ENCODE measurements at regions not wholly inside any gene's neighbourhood (a gene's known extent, or its start where the extent isn't known, plus 50 kb on each side); places are given as distances from the start of the nearest gene placed in this dataset.
A peak's percentile ranks its signal among the peaks of the same experiment; 100 is the strongest.

DNA sequence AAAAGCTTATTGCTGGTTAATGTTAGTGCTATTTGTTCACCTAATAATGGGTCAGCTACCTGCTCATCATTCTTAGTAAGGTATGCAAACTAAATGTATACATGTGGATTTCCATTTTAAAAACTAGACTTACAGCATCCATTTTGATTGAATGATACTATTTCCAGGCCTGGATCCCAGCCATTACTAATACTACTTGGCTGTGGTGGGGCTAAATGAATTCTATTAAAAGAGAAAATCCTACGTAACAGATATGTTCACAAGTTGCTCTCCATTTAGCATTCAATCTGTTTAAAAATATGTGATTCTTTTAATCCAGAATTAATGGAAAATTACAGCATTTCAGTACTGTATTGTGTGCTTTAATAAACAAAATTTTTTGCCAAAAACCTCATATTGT, 169.4 kb upstream of the MIR17HG start:
- DNase-seq, result no peak

DNA sequence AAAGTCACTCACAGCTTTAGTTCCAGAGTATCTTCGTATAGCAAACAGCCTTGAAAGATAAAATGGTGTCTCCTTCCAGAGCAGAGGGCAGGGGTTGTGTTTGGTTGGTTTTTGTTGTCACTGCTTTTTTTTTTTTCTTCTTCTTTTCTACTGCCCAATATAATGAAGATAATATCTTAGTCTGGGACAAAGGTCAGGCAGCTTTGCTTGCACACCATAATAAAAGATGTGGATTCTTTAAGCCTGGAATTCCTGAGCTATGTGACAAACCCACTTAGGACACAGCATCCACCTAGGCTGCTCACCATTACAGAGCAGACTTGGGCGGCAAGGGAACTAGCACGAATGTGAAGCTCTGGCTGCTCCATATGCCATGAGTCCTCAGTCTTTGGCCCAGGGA, 165.6 kb upstream of the MIR17HG start:
- no peak for DNase-seq

DNA sequence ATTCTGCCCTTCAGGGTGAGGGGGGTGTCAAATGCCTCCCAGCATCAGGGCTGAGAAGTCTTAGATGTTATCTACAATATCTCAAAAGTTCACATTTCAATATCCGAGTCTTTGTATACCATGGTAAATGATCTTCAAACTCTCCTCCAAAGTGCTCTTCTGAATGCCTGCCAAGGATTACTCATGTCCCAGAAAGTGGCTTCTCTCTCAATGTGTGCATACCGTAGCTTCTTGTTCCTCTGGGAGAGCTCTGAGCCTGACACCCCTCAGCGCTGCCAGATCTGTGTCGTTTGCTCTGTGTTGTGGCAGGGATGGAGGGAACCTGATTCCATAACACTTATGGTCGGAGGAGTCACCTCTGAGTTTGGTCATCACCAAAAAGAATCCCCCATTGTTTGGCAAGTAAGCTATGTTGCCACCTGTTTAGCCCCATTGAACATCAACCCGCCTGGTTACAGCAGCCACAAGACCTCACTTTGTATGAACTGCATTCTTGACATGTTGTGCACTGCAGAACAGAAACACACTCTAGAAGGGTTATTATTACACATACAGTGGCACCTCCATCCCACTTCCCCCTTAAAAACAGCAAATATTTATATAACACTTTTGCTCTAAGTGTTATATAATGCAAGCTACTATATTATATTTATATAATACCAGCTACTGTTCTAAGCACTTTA, 163.1 kb upstream of the MIR17HG start:
- DNase-seq, result no peak

DNA sequence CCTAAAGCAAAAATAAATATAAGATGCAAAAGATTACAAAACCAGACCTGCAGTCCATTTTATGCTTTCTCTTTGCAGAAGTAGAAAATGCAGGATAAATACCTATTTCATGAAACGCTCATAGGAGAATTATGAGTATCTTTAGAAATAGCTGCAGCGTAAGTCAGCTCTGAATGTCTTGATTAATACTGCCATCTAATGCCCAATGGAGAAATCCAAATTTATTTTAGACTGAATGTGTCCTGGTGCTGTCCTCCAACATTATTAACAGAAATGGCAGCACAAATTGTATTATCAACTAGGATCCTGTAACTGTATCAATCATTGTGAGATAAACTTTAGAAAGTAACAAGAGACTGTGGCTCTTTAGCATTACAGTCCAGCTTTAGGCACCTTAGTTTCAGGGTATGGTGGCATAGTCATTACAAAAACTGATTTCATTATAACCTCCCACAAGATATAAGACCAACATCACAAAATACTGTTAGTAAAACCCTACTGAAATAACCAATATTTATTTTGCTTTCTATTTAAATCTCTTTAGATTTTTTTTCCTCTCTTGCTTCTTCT, 162.1 kb upstream of the MIR17HG start:
- peak; percentile 10 for DNase-seq

DNA sequence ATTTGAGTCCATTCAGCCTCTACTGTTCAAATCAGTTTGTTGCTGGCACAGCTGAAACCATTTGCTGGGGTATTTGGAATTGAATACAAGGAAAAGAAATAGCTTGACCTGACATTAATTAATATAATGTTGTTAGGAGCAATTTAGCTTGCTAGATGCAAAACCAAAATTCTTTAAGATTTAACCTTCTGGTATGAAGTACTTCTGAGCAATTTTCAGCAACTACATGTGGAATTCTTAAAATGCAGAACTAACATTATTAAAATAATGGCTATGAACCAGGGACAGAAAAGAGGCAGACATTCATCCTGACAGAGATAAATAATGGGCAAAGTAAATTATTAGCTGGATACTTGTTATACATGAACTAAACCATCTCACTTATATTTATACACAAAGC, 160.0 kb upstream of the MIR17HG start:
- no peak for DNase-seq

DNA sequence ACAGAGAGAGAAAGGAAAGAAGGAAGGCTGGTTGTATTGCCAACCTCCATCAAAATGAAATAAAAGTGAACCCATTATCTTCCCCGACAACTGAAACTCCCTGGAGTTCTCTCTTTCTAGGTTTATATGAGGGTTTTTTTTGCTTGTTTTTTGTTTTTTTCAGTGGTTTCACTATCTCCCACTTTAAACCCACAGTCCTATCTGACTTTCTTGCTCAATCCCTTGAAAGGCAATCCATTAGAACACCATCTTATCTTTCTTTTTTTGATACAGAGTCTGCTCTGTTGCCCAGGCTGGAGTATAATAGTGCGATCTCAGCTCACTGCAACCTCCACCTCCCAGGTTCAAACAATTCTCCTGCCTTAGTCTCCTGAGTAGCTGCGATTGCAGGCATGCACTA, 158.0 kb upstream of the MIR17HG start:
- no peak for DNase-seq

DNA sequence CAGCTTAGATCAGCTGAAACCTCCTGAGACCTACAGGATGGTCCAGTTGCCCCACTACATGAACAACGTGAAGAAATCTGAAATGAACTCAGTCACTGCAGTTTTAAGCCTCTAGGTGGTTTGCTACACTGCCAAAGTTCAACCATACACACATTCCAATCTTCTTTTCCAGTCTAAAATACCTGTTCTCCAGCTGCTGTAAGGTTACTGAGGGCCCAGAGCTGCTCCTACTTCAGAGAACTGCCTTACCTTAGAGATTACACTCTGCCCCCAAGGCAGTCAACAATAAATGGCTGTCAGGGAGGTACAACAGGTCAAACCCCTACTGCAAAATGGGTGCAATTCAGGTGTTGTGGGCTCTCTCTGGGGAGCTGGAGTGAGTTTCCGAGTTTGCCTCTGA, 154.1 kb upstream of the MIR17HG start:
- DNase-seq, result no peak

DNA sequence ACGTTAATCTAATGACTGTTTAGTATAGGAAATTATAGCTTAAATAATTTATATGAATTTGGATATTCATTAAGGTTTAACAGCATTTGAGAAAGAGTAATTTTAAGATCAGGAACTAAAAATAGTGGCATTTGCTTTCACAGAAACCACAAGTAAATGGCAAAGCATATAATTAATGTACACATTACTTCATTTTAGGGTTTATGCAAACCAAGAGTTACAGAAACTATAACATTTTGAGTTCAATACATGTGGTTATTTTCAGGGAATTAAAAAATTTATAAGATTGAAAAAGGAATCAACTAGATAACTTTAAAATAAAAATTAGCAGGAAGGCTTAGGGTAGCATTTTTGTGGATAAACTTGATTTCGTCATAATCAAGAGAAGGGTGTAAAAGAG, 151.7 kb upstream of the MIR17HG start:
- no peak for DNase-seq

DNA sequence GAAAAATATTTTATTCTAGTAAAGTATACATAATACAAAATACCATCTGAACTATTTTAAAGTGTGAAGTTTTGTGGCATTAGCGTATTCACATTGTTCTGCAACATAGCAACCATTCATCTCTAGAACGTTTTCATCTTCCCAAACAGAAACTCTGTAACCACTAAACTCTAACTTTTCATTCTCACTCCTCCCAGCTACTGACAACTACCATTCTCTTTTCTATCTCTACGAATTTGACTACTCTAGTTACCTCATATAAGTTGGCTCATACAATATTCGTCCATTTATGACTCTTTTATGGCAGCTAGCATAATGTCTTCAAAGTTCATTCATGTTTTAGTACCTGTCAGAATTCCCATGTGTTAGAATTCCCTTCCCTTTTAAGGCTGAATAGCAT, 150.5 kb upstream of the MIR17HG start:
- DNase-seq, result no peak

DNA sequence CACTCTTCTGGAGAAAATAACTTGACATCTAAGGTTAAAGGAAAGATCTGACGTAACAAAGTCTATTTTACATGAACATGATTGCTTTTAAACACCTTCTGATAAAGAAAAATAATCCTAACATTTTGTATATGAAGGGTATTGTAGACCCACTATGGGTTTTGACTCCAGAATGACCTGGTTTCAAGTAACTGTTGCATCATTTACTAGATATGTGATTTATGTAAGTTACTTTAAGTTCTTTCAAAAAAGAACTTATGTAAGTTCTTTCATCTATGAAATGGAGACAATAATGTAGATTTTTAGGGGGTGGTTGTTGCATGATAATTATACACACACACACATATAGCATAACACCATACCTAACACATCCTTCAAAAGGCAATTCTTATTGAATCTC, 147.6 kb upstream of the MIR17HG start:
- no peak for DNase-seq

DNA sequence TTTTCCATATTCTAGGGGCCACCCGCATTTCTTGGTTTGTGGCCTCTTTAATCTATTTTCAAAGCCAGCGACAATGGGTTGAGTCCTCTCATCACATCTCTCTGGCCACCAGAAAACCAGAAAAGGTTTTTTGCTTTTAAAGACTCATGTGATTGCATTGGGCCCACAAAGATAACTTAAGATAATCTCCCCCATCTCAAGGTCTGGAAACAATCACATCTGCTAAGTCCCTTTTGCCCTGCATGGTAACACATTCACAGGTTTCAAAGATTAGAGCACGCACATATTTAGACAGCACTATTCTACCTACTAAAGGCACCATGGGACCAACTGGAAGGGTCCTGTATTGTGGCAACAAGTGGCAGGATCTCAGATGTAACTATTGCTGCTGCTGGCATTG, 147.0 kb upstream of the MIR17HG start:
- DNase-seq, result no peak

DNA sequence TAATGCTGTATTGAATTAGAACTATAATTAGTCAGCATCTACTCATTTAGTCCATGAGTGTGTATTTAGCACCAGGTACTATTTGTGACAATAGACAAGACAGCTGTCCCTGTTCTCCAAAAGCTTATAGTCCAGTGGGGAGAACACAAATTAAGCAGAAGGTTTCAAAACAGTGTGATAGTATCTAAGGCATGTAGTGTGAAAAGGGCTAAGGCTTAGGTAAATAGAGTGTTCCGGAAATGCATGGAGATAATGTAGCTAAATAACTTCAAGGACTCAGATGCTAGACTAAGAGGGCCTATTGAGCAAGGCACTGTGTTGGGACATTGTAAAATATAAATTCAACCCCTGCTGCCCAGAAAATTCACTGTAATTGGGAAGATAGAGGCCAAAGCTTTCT, 144.1 kb upstream of the MIR17HG start:
- DNase-seq, result no peak

DNA sequence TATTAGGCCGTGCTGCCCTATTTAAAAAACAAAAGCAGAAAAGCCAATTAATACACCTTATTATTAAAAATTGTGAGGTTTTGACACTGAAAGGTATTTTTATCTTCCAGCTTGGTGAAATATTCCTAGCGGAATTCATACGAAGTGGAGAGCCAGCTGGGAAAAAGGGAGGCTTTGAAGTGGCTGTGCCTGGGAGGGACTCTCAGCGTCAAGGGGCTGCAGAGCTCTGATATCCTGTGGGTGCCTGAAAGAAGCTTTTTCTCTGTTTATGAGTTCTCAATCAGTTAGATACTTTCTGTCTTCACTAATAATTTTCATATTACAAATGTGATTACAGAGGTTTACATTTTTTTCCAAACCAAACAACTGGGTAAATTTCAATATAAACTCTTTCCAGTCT, 140.2 kb upstream of the MIR17HG start:
- DNase-seq, result no peak

DNA sequence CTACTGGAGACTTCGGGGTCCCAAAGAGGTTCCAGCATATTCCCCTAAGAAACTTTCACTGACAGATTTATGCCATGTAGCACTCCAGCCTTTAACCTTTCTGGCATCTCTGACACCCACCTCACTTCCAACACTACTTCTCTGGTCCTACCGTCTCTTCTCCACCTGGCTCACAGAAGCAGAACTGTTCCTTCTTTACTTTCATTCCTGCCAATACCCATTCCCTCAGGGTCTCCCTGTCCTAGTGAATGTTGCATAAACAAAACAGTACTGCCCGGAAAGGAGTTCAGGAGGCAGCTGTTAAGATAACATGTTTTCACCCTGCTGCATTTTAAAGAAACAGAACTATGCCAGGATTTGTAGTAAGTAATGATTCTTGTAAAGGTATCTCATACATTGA, 136.0 kb upstream of the MIR17HG start:
- DNase-seq, result no peak

DNA sequence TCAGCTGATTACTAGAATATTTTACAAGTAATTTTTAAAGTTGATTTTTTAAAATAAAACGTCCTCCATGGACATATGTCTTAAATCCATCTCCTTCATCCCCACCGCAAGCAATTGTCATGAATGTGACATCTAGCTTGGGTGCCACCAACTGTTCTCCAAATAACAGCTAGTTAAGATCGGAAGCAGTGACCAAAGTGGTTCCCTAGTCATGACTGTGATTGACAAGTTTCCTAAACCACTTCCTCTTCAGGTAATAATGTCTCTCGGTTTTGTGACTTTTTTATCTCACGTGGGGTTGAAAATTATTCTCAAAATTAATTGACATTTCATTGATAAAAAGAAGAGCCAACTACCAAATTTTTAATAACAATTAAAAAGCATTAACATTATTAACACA, 135.3 kb upstream of the MIR17HG start:
- no peak for DNase-seq

DNA sequence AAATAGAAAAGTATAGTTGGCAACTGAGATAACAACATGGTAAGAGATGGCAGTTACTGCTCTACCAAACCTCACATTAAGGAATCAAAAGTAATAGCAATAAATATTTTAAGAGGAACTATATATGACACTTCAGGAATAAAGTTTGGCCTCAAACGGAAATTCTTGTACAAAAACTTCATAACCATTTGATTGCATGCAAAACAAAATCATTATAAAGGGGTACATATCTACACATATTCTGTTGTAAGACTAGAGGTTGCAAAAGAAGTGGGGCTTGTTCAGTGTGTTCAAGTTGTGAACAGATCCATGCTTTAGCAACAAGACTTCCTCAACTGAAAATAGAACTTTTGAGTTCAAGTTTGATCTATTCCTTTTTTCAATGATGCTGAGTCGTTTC, 133.5 kb upstream of the MIR17HG start:
- no peak for DNase-seq

DNA sequence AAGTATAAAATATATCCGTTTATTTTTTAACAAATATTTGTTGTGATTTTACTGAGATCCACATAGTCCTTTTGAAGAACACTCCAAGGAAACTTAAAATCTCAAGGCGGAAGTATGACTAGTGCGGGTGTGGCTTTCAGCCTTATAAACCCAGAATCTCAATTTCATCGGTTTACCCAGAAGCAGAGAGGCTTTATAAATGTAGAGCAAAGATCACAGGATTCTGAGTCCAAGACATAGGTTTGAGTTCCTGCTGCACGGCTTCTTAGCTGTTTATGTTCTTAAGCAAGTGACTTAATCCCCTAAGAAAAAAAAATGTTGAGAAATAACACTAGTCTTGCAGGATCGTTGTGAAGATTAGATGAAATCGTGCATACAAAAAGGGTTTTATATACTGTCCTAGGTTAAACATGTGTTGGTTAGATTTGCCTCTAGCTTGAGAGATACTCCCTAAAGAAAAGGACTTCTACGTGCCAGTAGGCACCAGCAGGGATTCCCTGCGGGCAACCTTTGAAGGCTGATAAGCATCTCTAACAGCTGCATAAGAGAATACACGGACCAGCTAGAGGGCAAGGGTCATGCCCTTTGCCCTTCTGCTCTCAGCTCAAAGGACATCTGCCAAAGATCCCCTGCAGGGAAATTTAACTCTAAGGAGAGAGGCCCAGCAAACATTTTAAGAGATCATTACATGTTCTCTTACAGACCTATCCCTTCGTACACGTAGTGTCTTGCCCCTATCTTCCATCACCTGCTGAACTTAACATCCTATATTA, 130.4 kb upstream of the MIR17HG start:
- no peak for DNase-seq

DNA sequence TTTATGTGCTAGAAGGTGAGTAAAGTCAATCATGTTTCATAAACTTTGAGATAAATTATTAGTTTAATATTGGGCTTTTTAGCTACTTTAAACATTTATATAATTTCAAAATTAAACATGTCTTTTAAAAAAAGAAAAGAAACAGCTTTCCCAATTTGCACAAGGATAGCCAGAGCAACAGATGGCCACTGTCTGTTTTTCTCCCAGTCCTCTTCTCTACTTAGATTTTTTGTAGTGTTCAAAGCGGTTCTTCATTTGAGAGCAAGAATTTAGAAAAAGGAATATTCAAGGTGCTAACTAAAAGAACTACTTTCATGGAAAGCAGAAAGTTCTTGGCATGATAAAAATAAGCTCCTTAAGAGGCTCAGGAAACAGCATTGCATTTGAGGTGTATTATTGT, 128.3 kb upstream of the MIR17HG start:
- DNase-seq, result no peak

DNA sequence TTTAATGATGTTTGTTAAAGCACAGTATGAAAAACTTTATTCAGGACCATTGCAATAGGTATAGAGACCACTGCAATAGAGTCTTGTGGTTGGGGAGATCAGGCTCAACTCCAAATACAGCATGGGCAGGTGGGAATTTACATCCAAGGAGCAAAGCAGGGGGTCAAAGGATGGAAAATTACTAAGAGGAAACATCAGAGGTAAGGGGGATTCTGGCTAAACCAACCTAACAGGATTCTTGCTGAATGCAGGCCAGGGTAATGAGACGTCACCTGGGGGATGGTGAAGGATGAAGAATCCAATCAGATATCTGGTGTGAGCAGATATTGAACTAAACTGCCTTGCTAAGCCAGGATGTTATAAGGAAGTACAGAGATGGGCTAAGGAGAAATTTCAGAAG, 126.6 kb upstream of the MIR17HG start:
- no peak for DNase-seq

DNA sequence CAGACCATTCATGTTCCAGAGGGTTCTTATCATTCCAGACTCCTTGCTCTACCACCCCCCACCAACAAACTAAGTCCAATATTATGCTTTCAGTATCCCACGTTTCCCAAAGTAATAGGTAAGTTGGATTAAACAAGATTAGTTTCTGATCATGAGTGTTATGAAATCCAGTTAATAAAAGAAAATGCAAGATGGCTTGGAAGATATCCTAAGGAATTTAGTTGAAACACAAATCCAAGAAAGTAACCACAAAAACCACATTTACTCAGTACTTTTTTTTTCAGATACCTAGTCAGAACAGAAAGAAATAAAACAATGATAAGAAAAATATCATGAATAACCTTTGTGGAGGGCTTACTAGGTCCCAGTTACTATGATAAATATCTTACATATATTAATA, 119.4 kb upstream of the MIR17HG start:
- no peak for DNase-seq

DNA sequence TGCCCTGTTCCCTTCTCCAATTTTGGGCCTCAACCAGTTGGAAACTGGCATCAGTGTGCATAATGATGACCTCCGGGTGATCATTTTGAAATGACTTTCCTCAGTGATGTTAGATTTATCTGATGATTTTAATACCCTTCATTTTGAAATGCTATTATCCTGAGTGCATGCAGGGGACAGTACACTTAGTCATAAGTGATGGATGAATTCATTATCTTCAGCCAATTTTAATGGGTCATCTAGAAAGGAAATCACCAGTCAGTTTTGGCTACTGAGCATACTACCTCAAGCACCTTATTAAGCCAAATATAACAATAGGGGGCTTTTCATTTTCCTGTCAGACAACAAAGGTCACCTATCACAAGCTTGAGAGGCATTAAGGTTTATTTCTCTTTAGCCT, 118.5 kb upstream of the MIR17HG start:
- no peak for DNase-seq

DNA sequence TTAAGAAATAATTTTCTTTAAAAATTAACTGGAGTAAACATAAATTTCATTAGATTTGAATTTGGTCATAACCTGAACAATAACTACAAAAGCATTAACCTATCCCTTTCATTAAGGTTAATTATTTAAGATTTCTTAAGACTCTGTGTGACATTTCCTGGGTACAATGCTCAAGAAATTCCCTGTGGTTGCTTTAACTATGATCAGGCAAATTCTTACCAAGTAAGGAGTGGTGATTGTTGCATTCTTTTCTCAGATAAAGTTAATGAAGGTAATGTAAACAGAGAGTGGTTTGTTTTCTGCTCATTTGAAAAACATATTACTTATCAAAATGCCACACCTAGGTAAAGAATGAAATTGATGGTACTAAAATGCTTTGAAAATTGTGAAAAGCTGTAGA, 114.8 kb upstream of the MIR17HG start:
- no peak for DNase-seq

DNA sequence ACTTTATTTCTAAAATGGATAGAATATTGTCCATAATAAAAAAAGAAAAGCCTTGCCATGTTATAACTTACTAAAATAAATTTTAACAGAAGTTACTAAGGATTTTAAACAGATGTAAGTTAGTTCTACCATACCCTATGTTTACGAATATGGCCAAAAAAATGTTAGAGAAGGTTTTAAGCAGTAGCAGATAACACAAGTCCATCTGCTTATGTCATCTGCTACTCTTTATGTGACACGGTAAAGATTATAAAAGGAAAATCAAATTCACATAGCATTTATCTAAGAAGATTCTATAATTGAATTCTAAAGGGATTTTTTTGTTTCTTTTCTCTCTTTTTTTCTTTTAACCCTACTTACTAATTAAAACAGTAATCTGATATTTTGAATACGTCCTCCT, 114.2 kb upstream of the MIR17HG start:
- DNase-seq, result no peak

DNA sequence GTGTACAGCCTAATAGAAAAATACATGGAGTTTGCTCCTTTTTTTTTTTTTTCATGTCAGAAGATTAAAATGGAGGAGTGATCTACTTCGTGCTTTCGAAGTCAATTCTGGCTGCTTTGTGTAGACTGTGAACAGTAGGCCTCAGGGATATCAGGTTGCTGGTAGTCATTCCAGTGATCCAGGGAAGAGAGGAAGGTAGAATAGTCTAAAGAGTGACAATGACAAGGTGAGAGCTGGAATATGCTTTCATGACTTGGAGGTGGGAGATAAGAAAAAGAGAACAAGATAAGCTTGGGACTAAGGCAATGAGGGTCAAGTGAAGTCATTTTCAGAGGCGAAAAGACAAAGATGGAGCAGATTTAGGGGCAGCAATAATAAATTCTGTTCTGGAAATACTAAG, 111.3 kb upstream of the MIR17HG start:
- DNase-seq, result no peak

DNA sequence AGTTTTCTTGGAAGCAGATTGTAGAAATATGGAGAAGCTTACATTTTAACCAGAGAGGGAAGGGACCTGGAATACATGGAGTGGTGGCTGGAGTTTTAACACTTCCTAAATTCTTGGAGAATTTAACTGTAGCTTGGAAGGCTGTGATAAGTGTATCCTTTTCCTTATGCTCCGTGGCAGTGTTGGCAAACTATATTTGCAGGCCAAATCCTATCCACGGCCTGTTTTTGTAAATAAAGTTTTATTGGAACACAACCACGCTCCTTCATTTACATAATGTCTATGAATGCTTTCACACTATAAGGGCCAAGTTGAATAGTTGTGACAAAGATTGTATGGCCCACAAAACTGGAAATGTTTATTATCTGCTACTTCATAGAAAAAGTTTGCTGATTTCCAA, 110.6 kb upstream of the MIR17HG start:
- no peak for DNase-seq
